Fibroblast of lung (primary cell): ENCODE measurements at regions not wholly inside any gene's neighbourhood (a gene's known extent, or its start where the extent isn't known, plus 50 kb on each side); places are given as distances from the start of the nearest gene placed in this dataset.

Source experiments
- DNase-seq, 2 donors: peaks; one replicate each; pipeline versions ENCODE4 v3.0.0 to v3.0.0-alpha.2; 2010; ENCODE audit warnings: low read depth in 2 of 2
- H2AFZ ChIP-seq: 2 replicates; pipeline ENCODE4 v1.5.1; 2012; ENCODE audit warnings: low read length, control low read depth, inconsistent platforms
- H3K27ac ChIP-seq: 2 replicates; pipeline ENCODE4 v1.5.1; 2011; ENCODE audit warnings: low read length, control low read depth; ENCODE audit not compliant: insufficient read depth
- H3K27me3 ChIP-seq: 2 replicates; pipeline ENCODE4 v1.5.1; 2011; ENCODE audit warnings: mild to moderate bottlenecking, low read length; ENCODE audit not compliant: control insufficient read depth, insufficient read depth
- H3K36me3 ChIP-seq: 2 replicates; pipeline ENCODE4 v1.5.1; 2011; ENCODE audit warnings: low read length; ENCODE audit not compliant: control insufficient read depth, insufficient read depth
- H3K4me1 ChIP-seq: 2 replicates; pipeline ENCODE4 v1.5.1; 2011; ENCODE audit warnings: low read length; ENCODE audit not compliant: control insufficient read depth, insufficient read depth; ENCODE audit errors: extremely low read depth
- H3K4me2 ChIP-seq: 2 replicates; pipeline ENCODE4 v1.5.1; 2011; ENCODE audit warnings: low read length, control low read depth; ENCODE audit not compliant: insufficient read depth; ENCODE audit errors: extremely low read depth
- H3K4me3 ChIP-seq, 4 experiments: fragments of 200-600 bp in 1 of 4; sonication (generic) in 1 of 4; replicated peaks in 1 of 4; 2 replicates each; pipeline ENCODE4 v1.5.1; 2011 to 2016; ENCODE audit warnings: low read length in 4 of 4, low read depth in 3 of 4, mild to moderate bottlenecking in 3 of 4, control low read depth in 2 of 4, inconsistent platforms in 1 of 4, mixed read lengths in 1 of 4; ENCODE audit not compliant: insufficient read depth in 1 of 4; ENCODE audit errors: control extremely low read depth in 1 of 4
- H3K79me2 ChIP-seq: 2 replicates; pipeline ENCODE4 v1.5.1; 2012; ENCODE audit warnings: mild to moderate bottlenecking, low read length, inconsistent platforms; ENCODE audit not compliant: control insufficient read depth, insufficient read depth
- H3K9ac ChIP-seq: 2 replicates; pipeline ENCODE4 v1.5.1; 2011; ENCODE audit warnings: mild to moderate bottlenecking, low read length, control low read depth; ENCODE audit not compliant: insufficient read depth
- H3K9me3 ChIP-seq: 2 replicates; pipeline ENCODE4 v1.5.1; 2012; ENCODE audit warnings: low read depth, low read length; ENCODE audit not compliant: control insufficient read depth, insufficient read depth
- H4K20me1 ChIP-seq: 2 replicates; pipeline ENCODE4 v1.5.1; 2011; ENCODE audit warnings: low read length; ENCODE audit not compliant: control insufficient read depth, insufficient read depth; ENCODE audit errors: extremely low read depth
- EZH2 ChIP-seq: IDR thresholded peaks from 2 replicates; pipeline ENCODE4 v1.5.1; 2012; ENCODE audit warnings: low read length, control low read depth, mild to moderate bottlenecking; ENCODE audit errors: missing control alignments
- TF ChIP-seq, protein P1 (sequence below), 2 donors: IDR thresholded peaks in 1 of 2; conservative IDR thresholded peaks in 1 of 2; 1 replicate in 1 of 2; 2 replicates in 1 of 2; pipeline ENCODE4 v1.5.1; 2011 to 2012; ENCODE audit warnings: low read length in 2 of 2, control low read depth in 1 of 2, inconsistent platforms in 1 of 2, low read depth in 1 of 2, mild to moderate bottlenecking in 1 of 2

DNA sequence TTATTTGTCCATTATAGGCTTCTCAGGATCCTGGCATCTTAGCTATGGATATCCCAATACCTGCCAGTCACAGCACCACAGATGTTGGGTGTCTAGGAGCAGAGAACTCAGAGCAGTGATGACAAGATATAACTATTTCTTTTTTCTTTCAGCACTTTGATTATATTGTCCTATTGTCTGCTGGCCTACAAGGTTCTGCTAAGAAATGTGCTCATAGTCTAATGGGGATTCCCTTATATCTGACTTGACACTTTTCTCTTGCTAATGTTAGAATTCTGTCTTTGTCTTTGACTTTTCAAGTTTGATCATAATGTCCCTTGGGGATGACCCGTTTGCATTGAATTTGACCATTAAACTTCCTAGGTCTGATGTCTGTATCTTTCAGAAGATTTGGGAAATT lies 270.4 kb downstream of the OGFRL1 start:
- no peaks in the 10 kb centered on the region for H3K4me1 ChIP-seq
- no peaks in the 10 kb centered on the region for H3K27me3 ChIP-seq
- DNase-seq: no peak
- H3K9me3 ChIP-seq: no peaks in the 10 kb centered on the region
- no peak overlapping the region for H3K4me3 ChIP-seq
- no peaks in the 10 kb centered on the region for H3K36me3 ChIP-seq
- no peak overlapping the region for H3K4me2 ChIP-seq
- no peak overlapping the region for H3K27ac ChIP-seq
- H3K79me2 ChIP-seq: no peaks in the 10 kb centered on the region
- H4K20me1 ChIP-seq: no peaks in the 10 kb centered on the region
- TF ChIP-seq EZH2: no peak
- TF ChIP-seq, protein P1, sequence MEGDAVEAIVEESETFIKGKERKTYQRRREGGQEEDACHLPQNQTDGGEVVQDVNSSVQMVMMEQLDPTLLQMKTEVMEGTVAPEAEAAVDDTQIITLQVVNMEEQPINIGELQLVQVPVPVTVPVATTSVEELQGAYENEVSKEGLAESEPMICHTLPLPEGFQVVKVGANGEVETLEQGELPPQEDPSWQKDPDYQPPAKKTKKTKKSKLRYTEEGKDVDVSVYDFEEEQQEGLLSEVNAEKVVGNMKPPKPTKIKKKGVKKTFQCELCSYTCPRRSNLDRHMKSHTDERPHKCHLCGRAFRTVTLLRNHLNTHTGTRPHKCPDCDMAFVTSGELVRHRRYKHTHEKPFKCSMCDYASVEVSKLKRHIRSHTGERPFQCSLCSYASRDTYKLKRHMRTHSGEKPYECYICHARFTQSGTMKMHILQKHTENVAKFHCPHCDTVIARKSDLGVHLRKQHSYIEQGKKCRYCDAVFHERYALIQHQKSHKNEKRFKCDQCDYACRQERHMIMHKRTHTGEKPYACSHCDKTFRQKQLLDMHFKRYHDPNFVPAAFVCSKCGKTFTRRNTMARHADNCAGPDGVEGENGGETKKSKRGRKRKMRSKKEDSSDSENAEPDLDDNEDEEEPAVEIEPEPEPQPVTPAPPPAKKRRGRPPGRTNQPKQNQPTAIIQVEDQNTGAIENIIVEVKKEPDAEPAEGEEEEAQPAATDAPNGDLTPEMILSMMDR (conservative IDR thresholded peaks at IDR 0.05 in 1 of 2, IDR thresholded peaks at IDR 0.05 in 1 of 2; ENCODE audit: low read depth in 1 of 2, low read length in 2 of 2): no peak
- H2AFZ ChIP-seq: no peak overlapping the region
- H3K9ac ChIP-seq: no peak overlapping the region

DNA sequence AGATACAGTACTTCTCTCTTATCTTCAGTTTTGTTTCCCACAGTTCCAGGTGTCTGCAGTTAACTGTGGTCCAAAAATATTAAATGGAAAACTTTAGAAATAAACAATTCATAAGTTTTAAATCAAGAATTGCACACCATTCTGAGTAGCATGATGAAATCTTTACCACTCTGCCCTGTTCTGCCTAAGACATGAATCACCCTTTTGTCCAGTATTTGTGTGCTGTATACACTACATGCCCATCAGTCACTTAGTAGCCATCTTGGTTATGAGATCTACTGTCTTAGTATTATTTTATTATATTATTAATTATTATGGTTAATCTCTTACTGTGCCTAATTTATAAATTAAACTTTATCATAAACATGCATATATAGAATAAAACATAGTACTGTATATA lies 279.0 kb downstream of the OGFRL1 start:
- no peaks in the 10 kb centered on the region for H3K4me1 ChIP-seq
- H3K9me3 ChIP-seq: no peaks in the 10 kb centered on the region
- no peak overlapping the region for H3K4me3 ChIP-seq
- no peak overlapping the region for H3K9ac ChIP-seq
- H2AFZ ChIP-seq: no peak overlapping the region
- no peak for DNase-seq
- no peak overlapping the region for H3K4me2 ChIP-seq
- no peak overlapping the region for H3K27ac ChIP-seq
- H3K27me3 ChIP-seq: no peaks in the 10 kb centered on the region
- no peak for TF ChIP-seq EZH2
- TF ChIP-seq, protein P1 (conservative IDR thresholded peaks at IDR 0.05 in 1 of 2, IDR thresholded peaks at IDR 0.05 in 1 of 2; ENCODE audit: low read depth in 1 of 2, low read length in 2 of 2): no peak
- H3K79me2 ChIP-seq: no peaks in the 10 kb centered on the region
- H3K36me3 ChIP-seq: no peaks in the 10 kb centered on the region
- no peaks in the 10 kb centered on the region for H4K20me1 ChIP-seq

- TF ChIP-seq, protein P1 (conservative IDR thresholded peaks at IDR 0.05 in 1 of 2, IDR thresholded peaks at IDR 0.05 in 1 of 2; ENCODE audit: low read depth in 1 of 2, low read length in 2 of 2): no peak
- no peak for TF ChIP-seq EZH2
- Histone ChIP-seq H3K27me3 (no peaks in the 10 kb centered on the region), H3K79me2 (no peaks in the 10 kb centered on the region), H3K4me1 (no peaks in the 10 kb centered on the region), H4K20me1 (no peaks in the 10 kb centered on the region), H3K4me3 (no peak overlapping the region), H2AFZ (no peak overlapping the region), H3K27ac (no peak overlapping the region), H3K36me3 (no peaks in the 10 kb centered on the region), H3K9ac (no peak overlapping the region), H3K9me3 (no peaks in the 10 kb centered on the region), H3K4me2 (no peak overlapping the region)
- no peak for DNase-seq
Measured at GRCh38 chr6:71577766-71578165, 289.2 kb downstream of the OGFRL1 start.
